ELF-1 (cell line): ENCODE measurements at regions not wholly inside any gene's neighbourhood (a gene's known extent, or its start where the extent isn't known, plus 50 kb on each side); places are given as distances from the start of the nearest gene placed in this dataset.
"Not testable (repeated sequence)": the region's sequence is repeated elsewhere in the genome, so short reads cannot be mapped to it uniquely, and the experiment has no call there.

ENCODE experiments used
- DNase-seq: peaks from one replicate; pipeline ENCODE4 v3.0.0-alpha.2; 2016; ENCODE audit warnings: low read depth, low spot score

GRCh38 chr1:60861961-60862567 lies 220.3 kb upstream of the NFIA start:
- DNase-seq, result no peak

- DNase-seq, result no peak
These were observed 223.2 kb upstream of the NFIA start for GRCh38 chr1:60859111-60859510.

- no peak for DNase-seq
These were observed 224.5 kb upstream of the NFIA start for GRCh38 chr1:60857851-60858250.

GRCh38 chr1:60850084-60850483 lies 232.3 kb upstream of the NFIA start:
- DNase-seq, result no peak

GRCh38 chr1:60849401-60849800 lies 233.0 kb upstream of the NFIA start:
- DNase-seq, result no peak

GRCh38 chr1:60848583-60849188 lies 233.7 kb upstream of the NFIA start:
- peak; percentile 48 for DNase-seq

GRCh38 chr1:60847855-60848582 lies 234.3 kb upstream of the NFIA start:
- DNase-seq, result no peak

GRCh38 chr1:60847391-60847790 lies 235.0 kb upstream of the NFIA start:
- DNase-seq, result no peak

- DNase-seq, result not testable (repeated sequence)
These were observed 236.7 kb upstream of the NFIA start for GRCh38 chr1:60845659-60846058.

GRCh38 chr1:60842304-60842703 lies 240.1 kb upstream of the NFIA start:
- DNase-seq, result no peak

- DNase-seq, result no peak
These were observed 241.0 kb upstream of the NFIA start for GRCh38 chr1:60841116-60842046.

GRCh38 chr1:60840476-60840875 lies 241.9 kb upstream of the NFIA start:
- DNase-seq, result not testable (repeated sequence)

- no peak for DNase-seq
These were observed 246.7 kb upstream of the NFIA start for GRCh38 chr1:60835649-60836048.

- no peak for DNase-seq
These were observed 249.2 kb upstream of the NFIA start for GRCh38 chr1:60833173-60833572.

- DNase-seq, result no peak
These were observed 250.0 kb upstream of the NFIA start for GRCh38 chr1:60832367-60832766.

GRCh38 chr1:60831780-60832179 lies 250.6 kb upstream of the NFIA start:
- no peak for DNase-seq

- DNase-seq, result no peak
These were observed 253.4 kb upstream of the NFIA start for GRCh38 chr1:60828944-60829343.

GRCh38 chr1:60826320-60827094 lies 255.9 kb upstream of the NFIA start:
- DNase-seq, result no peak

GRCh38 chr1:60825593-60825992 lies 256.8 kb upstream of the NFIA start:
- peak; percentile 53 for DNase-seq

GRCh38 chr1:60823151-60823550 lies 259.2 kb upstream of the NFIA start:
- no peak for DNase-seq

- DNase-seq, result no peak
These were observed 260.1 kb upstream of the NFIA start for GRCh38 chr1:60822252-60822651.
